ENCODE measurements at regions not wholly inside any gene's neighbourhood (a gene's known extent, or its start where the extent isn't known, plus 50 kb on each side); places are given as distances from the start of the nearest gene placed in this dataset.

DNA sequence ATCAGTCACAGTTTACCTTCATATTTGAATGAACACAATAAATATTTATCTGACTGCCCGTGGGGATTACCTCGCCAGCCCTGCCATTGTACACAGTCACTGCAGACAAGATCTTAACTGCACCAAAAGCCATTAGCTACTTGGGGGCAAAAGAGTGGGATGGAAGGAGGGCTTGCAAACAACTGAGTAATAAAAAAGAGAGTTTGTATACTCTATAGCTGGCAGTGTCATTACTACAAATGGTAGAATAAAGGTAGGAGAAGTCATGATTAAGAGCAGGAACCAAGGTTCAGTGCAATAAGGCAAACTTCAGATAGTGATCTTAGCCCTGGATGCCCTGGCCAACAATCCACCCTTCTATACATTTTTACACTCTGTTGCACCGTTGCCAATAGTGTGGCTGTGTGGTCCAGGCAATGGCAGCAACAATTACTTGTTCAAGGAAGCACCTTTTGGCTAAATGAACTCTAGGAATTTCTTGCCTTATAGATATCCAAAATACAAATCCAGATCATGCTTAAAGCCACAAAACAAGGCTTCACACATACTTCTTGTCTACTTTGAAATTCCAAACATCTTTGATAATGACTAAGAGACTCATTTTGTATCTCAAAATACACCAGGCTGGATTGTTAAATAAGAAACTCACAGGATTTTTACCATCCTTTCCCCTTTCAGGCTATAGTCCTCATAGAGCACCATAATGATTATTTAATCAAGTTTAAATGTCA, 955.4 kb upstream of the ADGRB3 start:
- H3K27ac ChIP-seq (ENCODE audit: low read depth, low read length, severe bottlenecking): no peak overlapping the region
- WGBS, 2 experiments (ENCODE audit: insufficient coverage in 2 of 2): 90 to 100% methylated on average over 1 to 3 of the region's 3 CpGs
- H3K9me3 ChIP-seq (ENCODE audit: control insufficient read depth, low read length): peaks cover 9% of the 10 kb centered on the region
- H3K4me1 ChIP-seq (ENCODE audit: control insufficient read depth, insufficient read depth, low read length, poor library complexity, severe bottlenecking): peaks cover 9% of the 10 kb centered on the region
- no peak overlapping the region for H3K4me3 ChIP-seq (ENCODE audit: extremely low read depth, insufficient read depth, low read length, poor library complexity, severe bottlenecking)
- H3K36me3 ChIP-seq (ENCODE audit: control insufficient read depth, insufficient read depth, low read length): no peaks in the 10 kb centered on the region

DNA sequence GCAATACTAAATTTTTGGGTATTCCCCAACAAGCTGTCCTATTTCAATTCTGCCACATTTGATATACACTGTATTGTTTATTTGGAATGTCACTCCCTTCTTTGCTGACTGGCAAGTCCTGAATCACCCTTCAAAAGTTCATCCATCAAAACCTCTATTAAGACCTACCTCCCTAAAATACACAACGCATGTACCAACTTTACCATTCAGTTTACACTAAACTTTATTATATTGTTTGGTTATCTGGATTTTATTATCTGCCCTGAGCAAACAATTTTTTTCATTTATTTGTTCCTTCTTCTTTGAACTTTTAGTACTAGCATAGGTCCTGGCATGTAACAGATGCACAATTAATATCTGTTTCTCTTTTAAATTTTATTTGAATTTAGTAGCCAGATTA, 958.2 kb upstream of the ADGRB3 start:
- Histone ChIP-seq H3K9me3 (ENCODE audit: control insufficient read depth, low read length) (peaks cover 9% of the 10 kb centered on the region), H3K36me3 (ENCODE audit: control insufficient read depth, insufficient read depth, low read length) (no peaks in the 10 kb centered on the region), H3K4me1 (ENCODE audit: control insufficient read depth, insufficient read depth, low read length, poor library complexity, severe bottlenecking) (no peaks in the 10 kb centered on the region), H3K4me3 (ENCODE audit: extremely low read depth, insufficient read depth, low read length, poor library complexity, severe bottlenecking) (no peak overlapping the region), H3K27ac (ENCODE audit: low read depth, low read length, severe bottlenecking) (no peak overlapping the region)
- WGBS, 2 experiments (ENCODE audit: insufficient coverage in 2 of 2): no CpG with 5 or more reads among the region's 1 CpG

DNA sequence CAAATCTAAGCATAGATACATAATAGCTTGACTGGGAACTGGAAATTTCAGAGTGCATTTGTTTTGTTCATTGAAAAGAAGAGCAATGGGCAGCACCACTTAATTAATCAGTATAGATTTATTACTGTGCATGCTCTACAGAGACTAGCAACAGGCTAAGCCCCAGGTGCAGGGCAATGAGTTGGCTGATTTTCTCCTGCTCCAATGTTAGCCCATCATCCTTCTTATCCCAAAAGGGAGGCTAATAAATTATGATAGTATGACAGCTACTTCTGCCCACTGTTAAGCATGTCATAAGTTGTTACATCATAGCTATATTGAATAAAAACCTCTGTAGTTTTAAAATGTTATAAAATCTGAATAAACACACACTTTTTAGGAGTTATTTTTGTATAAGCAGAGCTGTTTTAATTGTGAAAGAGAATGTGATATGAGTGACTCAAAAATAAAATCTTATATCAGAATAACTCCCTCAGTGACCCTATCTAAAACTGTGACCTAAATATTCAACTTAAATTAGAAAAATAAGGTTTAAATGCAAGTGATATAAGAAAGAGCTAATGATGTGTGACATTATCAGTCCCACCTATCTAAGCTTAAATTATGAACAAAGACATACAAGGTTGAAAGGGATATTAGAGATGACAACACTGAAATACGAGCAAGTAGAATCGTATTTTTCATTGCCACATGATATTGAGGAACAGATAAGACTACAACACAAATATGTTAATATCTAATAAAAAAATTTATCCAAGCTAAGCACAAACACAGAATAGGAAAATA, 967.3 kb upstream of the ADGRB3 start:
- no peaks in the 10 kb centered on the region for H3K9me3 ChIP-seq (ENCODE audit: control insufficient read depth, low read length)
- H3K4me1 ChIP-seq (ENCODE audit: control insufficient read depth, insufficient read depth, low read length, poor library complexity, severe bottlenecking): peaks cover 4% of the 10 kb centered on the region
- H3K36me3 ChIP-seq (ENCODE audit: control insufficient read depth, insufficient read depth, low read length): no peaks in the 10 kb centered on the region
- no peak overlapping the region for H3K4me3 ChIP-seq (ENCODE audit: extremely low read depth, insufficient read depth, low read length, poor library complexity, severe bottlenecking)
- WGBS, 2 experiments (ENCODE audit: insufficient coverage in 2 of 2): no CpG with 5 or more reads among the region's 2 CpGs
- no peak overlapping the region for H3K27ac ChIP-seq (ENCODE audit: low read depth, low read length, severe bottlenecking)

DNA sequence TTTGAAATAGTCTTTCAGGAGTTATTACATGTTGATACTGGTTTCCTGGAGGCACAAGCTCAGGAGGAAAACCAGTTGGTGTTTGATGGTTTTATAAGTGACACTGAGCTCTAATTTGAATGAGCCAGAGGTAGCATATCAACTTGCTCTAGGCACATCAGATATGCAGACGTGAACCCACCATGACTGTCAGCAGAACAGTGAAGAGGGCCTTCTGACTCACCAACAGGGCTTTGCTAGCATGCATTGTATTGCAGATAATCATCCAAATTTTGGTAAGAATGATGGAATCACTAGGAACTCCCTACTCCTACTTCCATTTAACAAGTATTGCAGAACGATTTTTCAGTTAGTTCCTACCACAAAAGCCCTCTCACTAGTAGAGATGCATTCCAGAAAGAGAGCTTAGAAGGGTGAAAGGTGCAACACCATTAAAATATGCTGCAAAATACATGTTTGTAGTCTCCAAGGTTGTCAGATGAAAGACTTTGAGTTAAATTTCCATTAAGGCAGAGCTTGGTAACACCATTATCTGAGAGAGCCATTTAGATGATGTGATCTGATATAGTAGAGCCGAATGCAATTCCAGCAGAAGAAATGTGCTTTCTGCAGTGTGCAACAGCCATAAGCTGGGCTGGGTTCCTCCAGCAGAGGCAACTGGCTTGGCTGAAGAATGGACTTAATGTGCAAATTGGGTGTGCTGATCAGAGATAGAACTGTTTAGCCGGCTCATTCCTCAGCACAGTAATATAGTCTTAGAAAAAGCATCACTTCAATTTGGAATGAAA, 968.7 kb upstream of the ADGRB3 start:
- WGBS, 2 experiments (ENCODE audit: insufficient coverage in 2 of 2): 83 to 84% methylated on average over 2 of the region's 4 CpGs
- H3K27ac ChIP-seq (ENCODE audit: low read depth, low read length, severe bottlenecking): no peak overlapping the region
- no peak overlapping the region for H3K4me3 ChIP-seq (ENCODE audit: extremely low read depth, insufficient read depth, low read length, poor library complexity, severe bottlenecking)
- H3K9me3 ChIP-seq (ENCODE audit: control insufficient read depth, low read length): no peaks in the 10 kb centered on the region
- H3K36me3 ChIP-seq (ENCODE audit: control insufficient read depth, insufficient read depth, low read length): no peaks in the 10 kb centered on the region
- peaks cover 4% of the 10 kb centered on the region for H3K4me1 ChIP-seq (ENCODE audit: control insufficient read depth, insufficient read depth, low read length, poor library complexity, severe bottlenecking)

DNA sequence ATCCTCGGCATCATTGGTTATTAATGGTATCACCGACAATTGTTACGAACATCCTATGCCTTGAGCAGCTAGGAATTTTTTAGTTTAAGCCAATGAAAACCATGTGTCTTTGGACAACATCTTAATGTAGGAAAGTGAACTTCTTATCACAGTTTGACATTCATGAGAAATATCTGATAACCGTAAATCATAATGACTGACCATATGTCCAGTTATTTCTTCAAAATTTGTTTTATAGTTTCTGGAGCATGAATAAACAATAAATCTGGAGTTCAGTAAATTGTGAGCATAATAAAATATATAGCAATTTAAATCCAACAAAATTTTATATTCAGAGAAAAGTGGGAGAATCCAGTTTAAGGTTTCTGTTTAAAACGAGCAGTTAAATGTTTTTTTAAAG, 970.1 kb upstream of the ADGRB3 start:
- WGBS, 2 experiments (ENCODE audit: insufficient coverage in 2 of 2): 92 to 100% methylated on average over 3 of the region's 5 CpGs
- Histone ChIP-seq H3K36me3 (ENCODE audit: control insufficient read depth, insufficient read depth, low read length) (no peaks in the 10 kb centered on the region), H3K4me1 (ENCODE audit: control insufficient read depth, insufficient read depth, low read length, poor library complexity, severe bottlenecking) (peaks cover 4% of the 10 kb centered on the region), H3K9me3 (ENCODE audit: control insufficient read depth, low read length) (no peaks in the 10 kb centered on the region), H3K27ac (ENCODE audit: low read depth, low read length, severe bottlenecking) (no peak overlapping the region), H3K4me3 (ENCODE audit: extremely low read depth, insufficient read depth, low read length, poor library complexity, severe bottlenecking) (no peak overlapping the region)

DNA sequence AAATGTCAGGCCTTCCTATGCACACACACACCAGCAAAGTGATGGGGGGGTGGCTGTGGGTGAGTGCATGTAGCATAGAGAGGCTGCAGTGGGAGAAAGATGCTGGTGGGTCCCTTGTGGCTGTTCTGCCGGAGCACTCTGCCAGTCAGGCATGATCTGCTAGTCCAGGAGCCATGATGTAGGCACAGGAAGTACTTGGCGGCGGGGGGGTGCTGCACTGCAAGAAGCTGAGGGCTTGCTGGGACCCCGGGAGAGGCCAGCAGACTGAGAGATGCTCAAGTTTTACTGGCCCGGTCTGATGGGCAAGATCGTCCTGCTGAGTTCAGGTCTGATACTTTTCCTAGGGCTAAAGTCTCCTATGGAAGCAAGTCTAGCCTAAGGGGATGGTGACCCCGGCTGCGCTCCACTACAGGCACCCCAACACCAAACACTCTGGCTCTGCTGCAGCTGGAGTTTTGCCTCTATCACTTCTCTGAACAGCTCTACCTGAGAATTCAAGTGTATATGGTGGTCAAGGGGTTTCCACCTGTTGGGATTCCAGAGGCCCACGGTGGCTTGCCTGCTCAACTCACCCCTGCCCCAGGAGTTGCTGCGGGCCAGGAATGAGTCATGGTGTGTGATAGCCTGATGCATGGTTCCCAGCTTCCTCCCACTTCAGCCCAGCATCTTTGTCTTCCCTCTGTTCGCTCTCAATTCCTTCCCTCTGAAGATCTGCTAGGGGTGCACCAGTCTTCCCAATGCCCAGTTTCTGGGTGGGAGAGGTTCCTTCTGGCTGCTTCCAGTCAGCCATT, 971.8 kb upstream of the ADGRB3 start:
- Histone ChIP-seq H3K4me3 (ENCODE audit: extremely low read depth, insufficient read depth, low read length, poor library complexity, severe bottlenecking) (no peak overlapping the region), H3K27ac (ENCODE audit: low read depth, low read length, severe bottlenecking) (no peak overlapping the region), H3K36me3 (ENCODE audit: control insufficient read depth, insufficient read depth, low read length) (no peaks in the 10 kb centered on the region), H3K9me3 (ENCODE audit: control insufficient read depth, low read length) (no peaks in the 10 kb centered on the region), H3K4me1 (ENCODE audit: control insufficient read depth, insufficient read depth, low read length, poor library complexity, severe bottlenecking) (peaks cover 4% of the 10 kb centered on the region)
- WGBS, 2 experiments (ENCODE audit: insufficient coverage in 2 of 2): 88 to 100% methylated on average over 6 to 8 of the region's 11 CpGs

DNA sequence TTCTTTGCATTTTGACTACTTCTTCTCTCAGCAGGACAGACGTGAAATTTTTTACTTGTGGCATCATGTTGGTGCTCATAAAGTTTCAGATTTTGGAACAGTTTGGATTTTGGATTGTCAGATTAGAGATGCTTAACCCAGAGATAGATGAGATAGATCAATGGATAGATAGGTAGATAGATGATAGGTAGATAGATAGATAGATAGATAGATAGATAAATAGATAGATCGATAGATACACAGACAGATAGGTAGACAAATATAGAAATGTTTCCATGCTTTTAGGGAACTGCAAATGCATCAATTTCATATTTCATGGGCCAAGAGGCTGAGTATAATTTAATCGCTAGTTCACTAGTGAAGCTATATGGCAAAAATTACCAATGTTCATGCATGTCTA, 981.5 kb upstream of the ADGRB3 start:
- 93 to 100% methylated on average over 1 to 2 of the region's 3 CpGs for WGBS, 2 experiments (ENCODE audit: insufficient coverage in 2 of 2)
- Histone ChIP-seq H3K9me3 (ENCODE audit: control insufficient read depth, low read length) (no peaks in the 10 kb centered on the region), H3K4me3 (ENCODE audit: extremely low read depth, insufficient read depth, low read length, poor library complexity, severe bottlenecking) (no peak overlapping the region), H3K36me3 (ENCODE audit: control insufficient read depth, insufficient read depth, low read length) (no peaks in the 10 kb centered on the region), H3K4me1 (ENCODE audit: control insufficient read depth, insufficient read depth, low read length, poor library complexity, severe bottlenecking) (no peaks in the 10 kb centered on the region), H3K27ac (ENCODE audit: low read depth, low read length, severe bottlenecking) (no peak overlapping the region)

DNA sequence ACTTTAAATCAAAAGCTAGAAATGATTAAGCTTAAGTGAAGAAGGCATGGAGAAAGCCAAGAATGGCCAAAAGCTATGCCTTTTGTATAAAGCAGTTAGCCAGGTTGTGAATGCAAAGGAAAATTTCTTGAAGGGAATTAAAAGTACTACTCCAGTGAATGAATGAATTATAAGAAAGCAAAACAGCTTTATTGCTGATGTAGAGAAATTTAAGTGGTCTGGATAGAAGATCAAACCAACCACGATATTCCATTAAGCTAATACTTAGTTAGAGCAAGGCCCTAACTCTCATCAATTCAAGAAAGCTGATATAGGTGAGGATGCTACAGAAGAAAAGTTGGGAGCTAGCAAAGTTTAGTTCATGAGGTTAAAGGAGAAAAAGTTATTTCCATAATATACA, 988.5 kb upstream of the ADGRB3 start:
- Histone ChIP-seq H3K4me3 (ENCODE audit: extremely low read depth, insufficient read depth, low read length, poor library complexity, severe bottlenecking) (no peak overlapping the region), H3K9me3 (ENCODE audit: control insufficient read depth, low read length) (no peaks in the 10 kb centered on the region), H3K27ac (ENCODE audit: low read depth, low read length, severe bottlenecking) (no peak overlapping the region), H3K4me1 (ENCODE audit: control insufficient read depth, insufficient read depth, low read length, poor library complexity, severe bottlenecking) (no peaks in the 10 kb centered on the region), H3K36me3 (ENCODE audit: control insufficient read depth, insufficient read depth, low read length) (no peaks in the 10 kb centered on the region)
- WGBS, 2 experiments (ENCODE audit: insufficient coverage in 2 of 2): no CpG with 5 or more reads among the region's 1 CpG

DNA sequence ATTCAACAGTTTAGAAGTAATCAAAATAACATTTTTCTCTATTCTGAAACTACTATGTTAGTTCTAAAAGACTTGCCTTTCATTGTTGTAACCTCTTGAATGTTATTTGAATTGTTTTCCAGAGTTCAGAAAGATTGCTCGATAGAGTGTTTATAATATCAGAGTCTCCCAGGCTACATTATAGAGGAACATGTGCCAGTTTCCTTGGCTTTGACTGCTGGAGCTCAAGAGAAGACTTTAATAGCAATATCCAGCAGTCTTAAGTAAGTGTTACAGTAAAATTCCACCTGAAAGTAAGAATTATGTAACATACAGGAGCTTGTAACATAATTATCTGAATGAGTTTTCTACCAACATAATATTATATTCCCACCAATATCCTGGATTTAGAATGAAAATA, 991.8 kb upstream of the ADGRB3 start:
- Histone ChIP-seq H3K36me3 (ENCODE audit: control insufficient read depth, insufficient read depth, low read length) (no peaks in the 10 kb centered on the region), H3K9me3 (ENCODE audit: control insufficient read depth, low read length) (no peaks in the 10 kb centered on the region), H3K27ac (ENCODE audit: low read depth, low read length, severe bottlenecking) (no peak overlapping the region), H3K4me1 (ENCODE audit: control insufficient read depth, insufficient read depth, low read length, poor library complexity, severe bottlenecking) (no peaks in the 10 kb centered on the region), H3K4me3 (ENCODE audit: extremely low read depth, insufficient read depth, low read length, poor library complexity, severe bottlenecking) (no peak overlapping the region)
- 71% methylated on average over 1 of the region's 1 CpG; no CpG with 5 or more reads in 1 of the 2 experiments for WGBS, 2 experiments (ENCODE audit: insufficient coverage in 2 of 2)

DNA sequence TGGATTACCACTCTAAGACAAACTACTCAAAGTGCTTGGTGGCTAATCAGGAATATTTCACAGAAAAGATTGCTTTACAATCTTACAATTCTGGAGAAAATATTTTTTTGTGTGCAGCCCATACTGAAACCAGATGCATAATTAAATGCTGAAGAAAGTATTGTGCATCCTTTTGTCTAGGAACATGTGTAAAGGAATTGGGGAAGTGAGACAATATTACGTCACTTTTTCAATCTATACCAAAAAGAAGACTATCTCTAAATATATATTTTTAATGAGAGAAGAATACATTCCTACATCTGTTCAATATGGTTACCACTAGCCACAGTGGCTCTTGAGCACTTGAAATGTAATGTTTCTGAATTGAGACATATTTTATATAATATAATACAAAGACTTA, 992.5 kb upstream of the ADGRB3 start:
- Histone ChIP-seq H3K36me3 (ENCODE audit: control insufficient read depth, insufficient read depth, low read length) (no peaks in the 10 kb centered on the region), H3K27ac (ENCODE audit: low read depth, low read length, severe bottlenecking) (no peak overlapping the region), H3K4me3 (ENCODE audit: extremely low read depth, insufficient read depth, low read length, poor library complexity, severe bottlenecking) (no peak overlapping the region), H3K9me3 (ENCODE audit: control insufficient read depth, low read length) (no peaks in the 10 kb centered on the region), H3K4me1 (ENCODE audit: control insufficient read depth, insufficient read depth, low read length, poor library complexity, severe bottlenecking) (no peaks in the 10 kb centered on the region)
- no CpG with 5 or more reads among the region's 1 CpG for WGBS, 2 experiments (ENCODE audit: insufficient coverage in 2 of 2)
